Left lung (tissue), 4 donors: ENCODE measurements at regions not wholly inside any gene's neighbourhood (a gene's known extent, or its start where the extent isn't known, plus 50 kb on each side); places are given as distances from the start of the nearest gene placed in this dataset.

Experiments
- ATAC-seq: fragments of 200-7000 bp; cut with Tn5 transposase; one replicate; pipeline ENCODE4 v1.9.1; 2020; ENCODE audit warnings: moderate library complexity
- DNase-seq, 4 donors: peaks; one replicate each; pipeline ENCODE4 v3.0.0-alpha.2; 2013 to 2020
- H3K27ac ChIP-seq, 2 donors: fragments of 200-600 bp; sonication (generic) in 1 of 2; one replicate each; pipeline versions ENCODE4 v1.5.0 to v1.8.0; 2020 to 2021
- H3K27me3 ChIP-seq, 2 donors: fragments of 200-600 bp; sonication (generic) in 1 of 2; one replicate each; pipeline versions ENCODE4 v1.5.0 to v1.8.0; 2020 to 2021
- H3K36me3 ChIP-seq, 2 donors: fragments of 200-600 bp; sonication (generic) in 1 of 2; one replicate each; pipeline versions ENCODE4 v1.5.0 to v1.8.0; 2020 to 2021
- H3K4me1 ChIP-seq, 2 donors: fragments of 200-600 bp; one replicate each; pipeline ENCODE4 v1.8.0; 2021
- H3K4me3 ChIP-seq, 2 donors: fragments of 200-600 bp; sonication (generic) in 1 of 2; one replicate each; pipeline versions ENCODE4 v1.5.0 to v1.8.0; 2020 to 2021; ENCODE audit warnings: mild to moderate bottlenecking in 1 of 2
- H3K9me3 ChIP-seq, 2 donors: fragments of 200-600 bp; sonication (generic) in 1 of 2; one replicate each; pipeline versions ENCODE4 v1.5.0 to v1.8.0; 2020 to 2021
- intact Hi-C, 2 donors: fragments of 100-400 bp; cut with DNase I; formaldehyde crosslinking; loops; one replicate each; pipeline versions ENCODE4 v1.11.2 to v1.14.2; 2022
- TF ChIP-seq, protein P1 (sequence below), 2 donors: fragments of 200-600 bp; sonication (generic) in 1 of 2; IDR thresholded peaks; one replicate each; pipeline versions ENCODE4 v1.5.0 to v1.8.0; 2021; ENCODE audit warnings: antibody characterized with exemption in 2 of 2
- donor health status: DM: no; HTN: yes; CAD: no.
- donor health status: DM: no; HTN: no; CAD: no.

DNA sequence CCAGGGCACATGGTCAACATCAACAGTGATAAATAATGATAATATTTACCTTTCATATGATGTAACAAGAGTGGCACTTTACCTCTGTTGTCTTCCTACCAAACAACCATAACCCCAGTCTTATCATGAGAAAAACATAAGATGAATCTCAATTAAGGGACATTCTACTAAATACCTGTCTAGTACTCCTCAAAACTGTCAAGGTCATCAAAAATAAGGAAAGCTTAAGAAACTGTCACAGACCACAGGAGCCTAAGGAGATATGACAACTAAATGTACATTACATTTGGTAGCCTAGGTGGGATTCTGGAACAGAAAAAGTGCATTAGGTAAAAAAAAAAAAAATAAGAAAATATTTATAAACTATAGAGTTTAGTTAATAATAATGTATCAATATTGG, 118.1 kb downstream of the CCDC34 start:
- Histone ChIP-seq H3K36me3 (no peaks in the 10 kb centered on the region), H3K27ac (no peak overlapping the region), H3K9me3 (no peaks in the 10 kb centered on the region), H3K27me3 (no peaks in the 10 kb centered on the region), H3K4me1 (no peaks in the 10 kb centered on the region), H3K4me3 (no peak overlapping the region)
- ATAC-seq (no peak), DNase-seq (no peak)
- TF ChIP-seq, protein P1, sequence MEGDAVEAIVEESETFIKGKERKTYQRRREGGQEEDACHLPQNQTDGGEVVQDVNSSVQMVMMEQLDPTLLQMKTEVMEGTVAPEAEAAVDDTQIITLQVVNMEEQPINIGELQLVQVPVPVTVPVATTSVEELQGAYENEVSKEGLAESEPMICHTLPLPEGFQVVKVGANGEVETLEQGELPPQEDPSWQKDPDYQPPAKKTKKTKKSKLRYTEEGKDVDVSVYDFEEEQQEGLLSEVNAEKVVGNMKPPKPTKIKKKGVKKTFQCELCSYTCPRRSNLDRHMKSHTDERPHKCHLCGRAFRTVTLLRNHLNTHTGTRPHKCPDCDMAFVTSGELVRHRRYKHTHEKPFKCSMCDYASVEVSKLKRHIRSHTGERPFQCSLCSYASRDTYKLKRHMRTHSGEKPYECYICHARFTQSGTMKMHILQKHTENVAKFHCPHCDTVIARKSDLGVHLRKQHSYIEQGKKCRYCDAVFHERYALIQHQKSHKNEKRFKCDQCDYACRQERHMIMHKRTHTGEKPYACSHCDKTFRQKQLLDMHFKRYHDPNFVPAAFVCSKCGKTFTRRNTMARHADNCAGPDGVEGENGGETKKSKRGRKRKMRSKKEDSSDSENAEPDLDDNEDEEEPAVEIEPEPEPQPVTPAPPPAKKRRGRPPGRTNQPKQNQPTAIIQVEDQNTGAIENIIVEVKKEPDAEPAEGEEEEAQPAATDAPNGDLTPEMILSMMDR (IDR thresholded peaks at IDR 0.05) = no peak
- intact Hi-C loops = no loop called here

DNA sequence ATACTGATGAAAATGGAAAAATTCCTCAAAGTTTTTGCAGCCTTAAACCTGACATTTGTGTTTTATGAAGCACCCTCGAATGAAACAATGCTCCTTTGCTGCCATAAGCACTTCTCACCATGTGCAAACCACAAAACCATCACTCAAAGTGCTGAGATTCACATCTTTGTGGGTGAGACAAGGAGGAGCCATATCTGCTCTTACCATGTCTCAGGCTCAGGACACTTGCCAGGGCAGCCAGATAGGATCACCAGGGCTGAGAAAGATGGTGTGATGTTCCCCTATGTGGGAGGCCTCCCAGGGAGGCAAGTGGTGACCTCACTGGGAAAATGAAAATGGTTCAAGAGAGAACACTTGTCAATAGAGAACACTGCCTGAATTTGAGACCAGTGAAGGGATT, 120.4 kb downstream of the CCDC34 start:
- TF ChIP-seq, protein P1 (IDR thresholded peaks at IDR 0.05) = no peak
- no peaks in the 10 kb centered on the region for H3K36me3 ChIP-seq
- no peak for ATAC-seq
- DNase-seq = no peak
- H3K27me3 ChIP-seq = no peaks in the 10 kb centered on the region
- H3K4me3 ChIP-seq = no peak overlapping the region
- H3K4me1 ChIP-seq = no peaks in the 10 kb centered on the region
- H3K27ac ChIP-seq = no peak overlapping the region
- no peaks in the 10 kb centered on the region for H3K9me3 ChIP-seq
- intact Hi-C loops = no loop called here

DNA sequence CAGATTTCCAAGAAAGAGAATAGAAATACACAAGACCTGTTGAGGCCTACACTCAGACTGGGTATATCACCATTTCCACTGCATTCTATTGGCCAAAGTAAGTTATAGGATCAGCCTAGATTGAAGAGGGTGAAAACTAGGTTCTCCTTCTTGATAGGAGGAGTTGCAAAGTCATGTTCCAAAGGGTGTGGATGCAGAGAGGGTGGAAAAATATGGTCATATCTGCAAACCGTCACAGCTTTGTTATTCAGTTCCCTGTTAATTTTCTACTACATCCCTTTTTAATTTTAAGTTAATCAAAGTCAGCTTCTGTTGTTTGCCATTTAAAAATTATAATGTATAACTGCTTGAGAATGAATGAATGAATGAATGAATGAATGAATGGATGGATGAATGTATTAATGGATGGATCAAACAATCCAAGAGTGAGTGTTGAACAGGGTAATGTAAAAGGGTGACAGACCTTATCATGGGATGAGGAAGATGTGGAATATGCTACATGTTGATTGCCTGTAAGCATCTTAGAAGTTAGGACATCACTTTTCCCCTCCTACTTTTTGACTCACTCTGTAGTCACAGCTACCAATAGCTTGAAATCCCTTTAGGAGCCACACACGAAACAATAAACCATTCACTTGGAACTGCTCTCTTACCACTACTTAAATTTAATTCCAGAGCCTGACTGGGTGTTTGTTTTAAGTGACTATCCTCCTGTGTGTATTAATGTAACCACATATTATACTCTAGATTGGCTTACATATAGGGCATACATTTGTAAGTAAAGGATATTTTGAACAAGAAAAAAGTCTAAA, 121.5 kb downstream of the CCDC34 start:
- H3K27ac ChIP-seq = no peak overlapping the region
- TF ChIP-seq, protein P1 (IDR thresholded peaks at IDR 0.05) = no peak
- no peaks in the 10 kb centered on the region for H3K36me3 ChIP-seq
- no peaks in the 10 kb centered on the region for H3K4me1 ChIP-seq
- H3K27me3 ChIP-seq = no peaks in the 10 kb centered on the region
- H3K4me3 ChIP-seq = no peak overlapping the region
- no peak for ATAC-seq
- intact Hi-C loops = no loop called here
- H3K9me3 ChIP-seq = no peaks in the 10 kb centered on the region
- no peak for DNase-seq

GRCh38 chr11:27239305-27239942, 123.6 kb downstream of the CCDC34 start:
- DNase-seq (no peak), ATAC-seq (peak; percentile 23)
- no peak overlapping the region for H3K4me3 ChIP-seq
- H3K27ac ChIP-seq = no peak overlapping the region
- no peaks in the 10 kb centered on the region for H3K9me3 ChIP-seq
- H3K27me3 ChIP-seq = no peaks in the 10 kb centered on the region
- no peaks in the 10 kb centered on the region for H3K36me3 ChIP-seq
- H3K4me1 ChIP-seq = peaks cover 0 to 5% of the 10 kb centered on the region in 2 donors
- TF ChIP-seq, protein P1 (IDR thresholded peaks at IDR 0.05) = no peak
- intact Hi-C loops = no loop called here

- ATAC-seq (no peak), DNase-seq (no peak)
- no peaks in the 10 kb centered on the region for H3K36me3 ChIP-seq
- no peak overlapping the region for H3K27ac ChIP-seq
- H3K27me3 ChIP-seq = no peaks in the 10 kb centered on the region
- no peak overlapping the region for H3K4me3 ChIP-seq
- TF ChIP-seq, protein P1 (IDR thresholded peaks at IDR 0.05) = no peak
- H3K9me3 ChIP-seq = no peaks in the 10 kb centered on the region
- peaks cover 0 to 5% of the 10 kb centered on the region in 2 donors for H3K4me1 ChIP-seq
- intact Hi-C loops = no loop called here
Observed at GRCh38 chr11:27238811-27239210, 124.2 kb downstream of the CCDC34 start.
